Thoracic aorta (tissue), 2 donors: ENCODE measurements at regions not wholly inside any gene's neighbourhood (a gene's known extent, or its start where the extent isn't known, plus 50 kb on each side); places are given as distances from the start of the nearest gene placed in this dataset.

Experiments used
- ATAC-seq: fragments of 150-250 bp; one replicate; pipeline ENCODE4 v1.8.0; 2017; ENCODE audit warnings: low read depth; ENCODE audit not compliant: insufficient number of reproducible peaks, low FRiP score
- DNase-seq: peaks from one replicate; pipeline ENCODE4 v3.0.0-alpha.2; 2020; ENCODE audit warnings: low spot score
- H3K27ac ChIP-seq, 2 donors: fragments of 200-600 bp; sonication (generic); 1 replicate in 1 of 2; 2 replicates in 1 of 2; pipeline ENCODE4 v1.5.1; 2016; ENCODE audit warnings: mild to moderate bottlenecking in 2 of 2, moderate library complexity in 2 of 2
- H3K27me3 ChIP-seq: fragments of 200-600 bp; sonication (generic); replicated peaks from 2 replicates; pipeline ENCODE4 v1.6.0; 2016; ENCODE audit warnings: mild to moderate bottlenecking; ENCODE audit not compliant: insufficient read depth
- H3K36me3 ChIP-seq: fragments of 200-600 bp; sonication (generic); one replicate; pipeline ENCODE4 v1.5.1; 2016
- H3K4me1 ChIP-seq, 2 donors: fragments of 200-600 bp; sonication (generic); 1 replicate in 1 of 2; 2 replicates in 1 of 2; pipeline versions ENCODE4 v1.5.1 to v1.6.0; 2016; ENCODE audit warnings: low read depth in 2 of 2, mild to moderate bottlenecking in 1 of 2; ENCODE audit not compliant: control insufficient read depth in 1 of 2
- H3K4me3 ChIP-seq: fragments of 200-600 bp; sonication (generic); 2 replicates; pipeline ENCODE4 v1.5.1; 2016; ENCODE audit warnings: mild to moderate bottlenecking
- H3K9me3 ChIP-seq: fragments of 200-600 bp; sonication (generic); 2 replicates; pipeline ENCODE4 v1.5.1; 2016
- TF ChIP-seq, protein P1 (sequence below): fragments of 200-600 bp; sonication (generic); IDR thresholded peaks from one replicate; pipeline ENCODE4 v1.5.1; 2019; ENCODE audit warnings: antibody characterized with exemption

DNA sequence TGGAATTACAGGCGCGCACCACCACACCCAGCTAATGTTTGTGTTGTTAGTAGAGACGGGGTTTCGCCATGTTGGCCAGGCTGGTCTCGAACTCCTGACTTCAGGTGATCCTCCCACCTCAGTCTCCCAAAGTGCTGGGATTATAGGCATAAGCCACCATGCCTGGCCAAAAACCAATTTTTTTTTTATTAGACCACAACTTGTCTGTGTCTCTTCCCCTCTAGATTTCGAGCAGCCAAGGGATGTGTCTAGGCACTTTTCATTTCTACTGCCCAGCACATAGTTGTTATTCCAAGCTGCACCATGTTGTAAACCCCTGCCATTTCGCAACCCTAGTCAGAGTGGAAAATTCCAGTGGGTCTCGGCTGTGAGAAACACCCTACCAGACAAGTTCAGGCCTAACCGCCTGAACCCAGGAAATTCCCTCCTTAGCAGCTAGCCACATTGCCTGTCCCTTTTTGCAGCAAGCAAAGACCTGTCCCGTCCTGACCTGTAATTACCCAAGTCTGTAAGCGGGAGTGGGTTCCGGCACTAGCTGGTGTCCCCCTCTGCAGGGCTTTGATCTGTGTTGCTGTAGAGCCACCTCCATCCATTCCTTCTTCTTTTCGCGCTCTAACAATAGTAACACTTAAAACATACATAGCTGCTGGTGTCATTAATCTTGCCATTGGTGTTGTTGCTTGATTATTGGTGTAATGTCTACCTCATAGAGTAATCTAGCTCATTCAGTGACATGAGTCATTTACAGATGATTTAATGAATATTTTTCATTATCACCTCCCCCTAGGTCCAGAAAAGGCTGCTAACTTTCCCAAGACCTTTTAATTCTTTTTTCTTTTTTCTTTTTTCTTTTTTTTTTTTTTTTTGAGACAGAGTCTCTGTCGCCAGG lies 77.3 kb upstream of the ATF7IP2 start:
- Histone ChIP-seq H3K36me3 (no peaks in the 10 kb centered on the region), H3K27me3 (no peaks in the 10 kb centered on the region), H3K9me3 (no peaks in the 10 kb centered on the region), H3K4me3 (no peak overlapping the region), H3K4me1 (no peaks in the 10 kb centered on the region), H3K27ac (no peak overlapping the region)
- DNase-seq (no peak), ATAC-seq (no peak)
- TF ChIP-seq, protein P1, sequence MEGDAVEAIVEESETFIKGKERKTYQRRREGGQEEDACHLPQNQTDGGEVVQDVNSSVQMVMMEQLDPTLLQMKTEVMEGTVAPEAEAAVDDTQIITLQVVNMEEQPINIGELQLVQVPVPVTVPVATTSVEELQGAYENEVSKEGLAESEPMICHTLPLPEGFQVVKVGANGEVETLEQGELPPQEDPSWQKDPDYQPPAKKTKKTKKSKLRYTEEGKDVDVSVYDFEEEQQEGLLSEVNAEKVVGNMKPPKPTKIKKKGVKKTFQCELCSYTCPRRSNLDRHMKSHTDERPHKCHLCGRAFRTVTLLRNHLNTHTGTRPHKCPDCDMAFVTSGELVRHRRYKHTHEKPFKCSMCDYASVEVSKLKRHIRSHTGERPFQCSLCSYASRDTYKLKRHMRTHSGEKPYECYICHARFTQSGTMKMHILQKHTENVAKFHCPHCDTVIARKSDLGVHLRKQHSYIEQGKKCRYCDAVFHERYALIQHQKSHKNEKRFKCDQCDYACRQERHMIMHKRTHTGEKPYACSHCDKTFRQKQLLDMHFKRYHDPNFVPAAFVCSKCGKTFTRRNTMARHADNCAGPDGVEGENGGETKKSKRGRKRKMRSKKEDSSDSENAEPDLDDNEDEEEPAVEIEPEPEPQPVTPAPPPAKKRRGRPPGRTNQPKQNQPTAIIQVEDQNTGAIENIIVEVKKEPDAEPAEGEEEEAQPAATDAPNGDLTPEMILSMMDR = no peak

DNA sequence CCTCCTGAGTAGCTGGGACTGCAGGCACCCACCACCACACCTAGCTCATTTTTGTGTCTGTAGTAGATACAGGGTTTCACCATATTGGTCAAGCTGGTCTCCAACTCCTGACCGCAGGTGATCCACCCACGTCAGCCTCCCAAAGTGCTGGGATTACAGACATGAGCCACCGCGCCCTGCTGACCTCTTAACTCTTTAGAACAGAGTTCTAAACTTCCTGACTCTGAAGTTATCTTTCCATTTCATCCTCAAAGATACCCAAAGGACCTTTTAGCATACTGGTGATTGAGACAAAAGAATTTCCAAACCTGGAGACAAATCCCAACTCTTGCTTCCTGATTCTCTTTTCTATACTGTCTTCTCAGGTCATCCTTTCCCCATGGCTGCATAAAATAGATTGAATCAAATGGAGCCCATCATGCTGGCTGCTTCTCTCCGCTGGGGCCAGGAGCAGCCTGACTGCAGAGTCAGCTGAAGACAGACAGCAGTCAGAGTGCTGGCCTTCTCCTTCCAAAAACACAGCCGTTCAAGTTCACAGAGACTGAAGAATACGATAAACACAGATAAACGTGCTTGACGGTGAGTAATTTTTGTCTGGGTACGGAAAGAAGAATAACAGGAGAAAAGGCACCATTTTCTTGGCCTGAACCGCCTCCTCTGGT lies 76.5 kb upstream of the ATF7IP2 start:
- TF ChIP-seq, protein P1 = no peak
- Histone ChIP-seq H3K27me3 (no peaks in the 10 kb centered on the region), H3K4me3 (no peak overlapping the region), H3K27ac (no peak overlapping the region), H3K36me3 (no peaks in the 10 kb centered on the region), H3K9me3 (no peaks in the 10 kb centered on the region), H3K4me1 (no peaks in the 10 kb centered on the region)
- ATAC-seq (no peak), DNase-seq (no peak)

DNA sequence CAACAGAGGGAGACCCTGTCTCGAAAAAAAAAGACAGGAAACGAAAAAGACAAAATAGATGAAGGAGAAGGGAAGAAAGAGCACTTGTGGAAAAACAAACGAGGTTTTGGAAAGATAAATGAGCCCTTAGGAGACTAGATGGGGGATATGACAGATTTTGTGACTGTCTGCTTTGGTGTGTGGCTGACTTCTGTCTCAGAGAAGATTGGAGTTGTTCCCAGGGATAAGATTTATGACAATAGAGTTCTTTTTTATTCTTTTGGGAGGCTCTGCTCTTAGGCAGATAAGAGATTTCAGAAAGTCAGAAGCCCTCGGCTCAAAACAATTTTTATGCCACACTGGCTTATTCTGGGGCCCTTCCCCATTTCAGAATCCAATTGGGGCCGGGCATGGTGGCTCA lies 73.9 kb upstream of the ATF7IP2 start:
- Histone ChIP-seq H3K36me3 (no peaks in the 10 kb centered on the region), H3K4me3 (no peak overlapping the region), H3K27ac (no peak overlapping the region), H3K4me1 (no peaks in the 10 kb centered on the region), H3K27me3 (no peaks in the 10 kb centered on the region), H3K9me3 (no peaks in the 10 kb centered on the region)
- DNase-seq (no peak), ATAC-seq (no peak)
- TF ChIP-seq, protein P1 = no peak

DNA sequence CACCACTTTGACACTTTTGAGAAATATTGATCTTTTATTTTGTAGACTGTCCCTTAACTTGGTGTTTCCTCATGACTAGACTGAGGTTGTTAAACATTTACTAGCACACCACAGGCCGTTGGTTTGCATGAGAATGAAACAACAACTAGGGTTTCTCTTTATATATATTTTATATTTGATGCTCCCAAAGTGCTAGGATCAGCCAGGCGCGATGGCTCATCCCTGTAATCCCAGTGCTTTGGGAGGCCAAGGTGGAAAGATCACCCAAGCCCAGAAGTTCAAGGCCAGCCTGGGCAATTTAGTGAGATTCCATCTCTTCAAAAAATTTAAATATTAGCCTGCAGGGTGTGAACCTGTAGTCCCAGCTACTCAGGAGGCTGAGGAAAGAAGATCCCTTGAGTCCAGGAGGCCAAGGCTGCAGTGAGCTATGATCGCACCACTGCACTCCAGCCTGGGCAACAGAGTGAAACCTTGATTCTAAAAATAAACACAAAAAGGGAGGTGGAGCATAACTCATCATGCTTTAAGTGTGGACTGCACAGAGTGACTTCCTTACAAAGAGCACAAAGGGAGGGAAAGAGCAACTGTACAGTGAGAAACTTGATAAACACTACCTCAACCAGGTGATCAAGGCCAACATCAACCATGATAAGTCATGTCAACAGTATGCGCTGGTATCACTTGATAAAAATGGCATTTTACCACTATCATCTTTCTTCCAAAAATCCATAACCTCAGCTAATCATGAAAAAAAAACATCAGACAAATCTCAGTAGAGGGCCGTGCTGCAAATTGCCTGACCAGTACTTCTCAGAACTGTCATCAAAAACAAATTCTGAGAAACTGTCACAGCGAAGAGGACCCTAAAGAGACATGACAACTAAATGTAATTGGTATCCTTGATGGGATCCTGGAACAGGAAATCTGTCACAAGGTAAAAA lies 72.8 kb upstream of the ATF7IP2 start:
- Histone ChIP-seq H3K27me3 (no peaks in the 10 kb centered on the region), H3K9me3 (no peaks in the 10 kb centered on the region), H3K27ac (no peak overlapping the region), H3K4me1 (no peaks in the 10 kb centered on the region), H3K36me3 (no peaks in the 10 kb centered on the region), H3K4me3 (no peak overlapping the region)
- ATAC-seq (no peak), DNase-seq (no peak)
- TF ChIP-seq, protein P1 = no peak
